Astrocyte (in vitro differentiated cells and primary cell): ENCODE measurements at regions not wholly inside any gene's neighbourhood (a gene's known extent, or its start where the extent isn't known, plus 50 kb on each side); places are given as distances from the start of the nearest gene placed in this dataset.

ENCODE experiments used
- EZH2 ChIP-seq: IDR thresholded peaks from 2 replicates; pipeline ENCODE4 v1.6.1; 2012; ENCODE audit warnings: mild to moderate bottlenecking, low read length, inconsistent platforms; ENCODE audit not compliant: insufficient read depth
- TF ChIP-seq, protein P1 (sequence below): IDR thresholded peaks from 2 replicates; pipeline ENCODE4 v1.5.1; 2011; ENCODE audit warnings: low read depth, mild to moderate bottlenecking, inconsistent platforms, low read length, moderate library complexity; ENCODE audit not compliant: insufficient read depth

DNA sequence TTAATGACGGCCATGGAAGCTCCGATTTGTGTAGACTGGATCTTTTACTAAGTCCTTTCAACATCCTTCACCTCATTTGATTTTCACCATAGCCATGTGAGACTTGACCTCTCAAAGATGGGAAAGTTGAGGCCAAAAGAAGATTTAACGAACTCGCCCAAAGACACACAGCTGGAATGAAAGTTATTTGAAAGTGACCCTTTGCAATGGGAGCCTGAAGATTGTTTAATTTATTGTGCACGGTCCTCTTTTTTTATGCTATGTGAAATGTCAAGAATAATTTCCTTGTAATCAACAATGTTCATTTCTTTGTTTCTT is 58.0 kb upstream of the COPS8 start:
- TF ChIP-seq, protein P1, sequence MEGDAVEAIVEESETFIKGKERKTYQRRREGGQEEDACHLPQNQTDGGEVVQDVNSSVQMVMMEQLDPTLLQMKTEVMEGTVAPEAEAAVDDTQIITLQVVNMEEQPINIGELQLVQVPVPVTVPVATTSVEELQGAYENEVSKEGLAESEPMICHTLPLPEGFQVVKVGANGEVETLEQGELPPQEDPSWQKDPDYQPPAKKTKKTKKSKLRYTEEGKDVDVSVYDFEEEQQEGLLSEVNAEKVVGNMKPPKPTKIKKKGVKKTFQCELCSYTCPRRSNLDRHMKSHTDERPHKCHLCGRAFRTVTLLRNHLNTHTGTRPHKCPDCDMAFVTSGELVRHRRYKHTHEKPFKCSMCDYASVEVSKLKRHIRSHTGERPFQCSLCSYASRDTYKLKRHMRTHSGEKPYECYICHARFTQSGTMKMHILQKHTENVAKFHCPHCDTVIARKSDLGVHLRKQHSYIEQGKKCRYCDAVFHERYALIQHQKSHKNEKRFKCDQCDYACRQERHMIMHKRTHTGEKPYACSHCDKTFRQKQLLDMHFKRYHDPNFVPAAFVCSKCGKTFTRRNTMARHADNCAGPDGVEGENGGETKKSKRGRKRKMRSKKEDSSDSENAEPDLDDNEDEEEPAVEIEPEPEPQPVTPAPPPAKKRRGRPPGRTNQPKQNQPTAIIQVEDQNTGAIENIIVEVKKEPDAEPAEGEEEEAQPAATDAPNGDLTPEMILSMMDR = no peak
- no peak for TF ChIP-seq EZH2
